ENCODE measurements at regions not wholly inside any gene's neighbourhood (a gene's known extent, or its start where the extent isn't known, plus 50 kb on each side); places are given as distances from the start of the nearest gene placed in this dataset.
"Not testable (repeated sequence)": the region's sequence is repeated elsewhere in the genome, so short reads cannot be mapped to it uniquely, and the experiment has no call there.

DNA sequence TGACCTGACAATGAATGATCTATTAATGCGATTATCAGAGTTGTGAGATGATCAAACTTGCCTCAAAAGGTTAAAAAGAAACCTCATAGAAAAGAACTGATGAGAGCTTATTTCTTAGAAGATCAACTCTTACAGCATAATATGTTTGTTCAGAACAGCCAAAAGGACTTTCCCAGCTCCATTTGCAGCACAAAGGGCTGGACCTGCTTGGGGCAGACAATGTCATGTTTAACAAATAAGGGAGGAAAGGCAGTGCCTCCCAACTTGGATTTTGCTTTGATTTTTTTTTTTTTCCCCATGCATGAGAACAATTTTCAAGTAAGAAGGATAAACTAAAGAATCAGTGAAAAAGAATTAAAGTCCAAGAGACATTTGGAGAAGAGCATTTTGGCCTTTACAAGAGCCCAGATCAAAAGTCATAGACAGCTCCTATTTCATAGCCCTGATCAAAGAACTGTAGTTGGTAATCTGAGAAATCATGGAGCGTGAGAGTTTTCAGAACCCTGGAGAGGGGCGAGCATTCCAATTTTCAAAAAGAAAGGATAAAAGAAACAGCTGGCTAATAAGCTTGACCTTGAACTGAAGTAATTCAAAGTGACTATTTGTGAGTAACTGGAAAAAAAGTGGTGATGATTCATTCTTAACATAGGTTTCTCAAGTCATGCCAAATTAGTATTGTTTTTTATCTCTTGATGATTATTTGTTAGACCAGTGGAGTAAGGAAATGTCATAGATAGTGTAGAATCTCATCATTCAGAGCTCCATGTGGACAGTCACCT, 136.0 kb upstream of the CFAP20DC start:
- no peaks in the 10 kb centered on the region for H3K27me3 ChIP-seq
- H3K4me1 ChIP-seq (ENCODE audit: insufficient read depth): no peaks in the 10 kb centered on the region
- WGBS, 3 donors: 28 to 33% (median 32%) methylated on average over 3 of the region's 3 CpGs
- H3K9me3 ChIP-seq: no peaks in the 10 kb centered on the region
- intact Hi-C loops (cut with DNase I): no loop called here
- H3K36me3 ChIP-seq: no peaks in the 10 kb centered on the region
- TF ChIP-seq, protein P1, sequence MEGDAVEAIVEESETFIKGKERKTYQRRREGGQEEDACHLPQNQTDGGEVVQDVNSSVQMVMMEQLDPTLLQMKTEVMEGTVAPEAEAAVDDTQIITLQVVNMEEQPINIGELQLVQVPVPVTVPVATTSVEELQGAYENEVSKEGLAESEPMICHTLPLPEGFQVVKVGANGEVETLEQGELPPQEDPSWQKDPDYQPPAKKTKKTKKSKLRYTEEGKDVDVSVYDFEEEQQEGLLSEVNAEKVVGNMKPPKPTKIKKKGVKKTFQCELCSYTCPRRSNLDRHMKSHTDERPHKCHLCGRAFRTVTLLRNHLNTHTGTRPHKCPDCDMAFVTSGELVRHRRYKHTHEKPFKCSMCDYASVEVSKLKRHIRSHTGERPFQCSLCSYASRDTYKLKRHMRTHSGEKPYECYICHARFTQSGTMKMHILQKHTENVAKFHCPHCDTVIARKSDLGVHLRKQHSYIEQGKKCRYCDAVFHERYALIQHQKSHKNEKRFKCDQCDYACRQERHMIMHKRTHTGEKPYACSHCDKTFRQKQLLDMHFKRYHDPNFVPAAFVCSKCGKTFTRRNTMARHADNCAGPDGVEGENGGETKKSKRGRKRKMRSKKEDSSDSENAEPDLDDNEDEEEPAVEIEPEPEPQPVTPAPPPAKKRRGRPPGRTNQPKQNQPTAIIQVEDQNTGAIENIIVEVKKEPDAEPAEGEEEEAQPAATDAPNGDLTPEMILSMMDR (IDR thresholded peaks at IDR 0.05): no peak
- TF ChIP-seq EP300 (IDR thresholded peaks at IDR 0.05) (no peak), POLR2A (IDR thresholded peaks at IDR 0.05) (no peak)
- H3K4me3 ChIP-seq: no peak overlapping the region
- no peak overlapping the region for H3K27ac ChIP-seq
- no peak for DNase-seq

DNA sequence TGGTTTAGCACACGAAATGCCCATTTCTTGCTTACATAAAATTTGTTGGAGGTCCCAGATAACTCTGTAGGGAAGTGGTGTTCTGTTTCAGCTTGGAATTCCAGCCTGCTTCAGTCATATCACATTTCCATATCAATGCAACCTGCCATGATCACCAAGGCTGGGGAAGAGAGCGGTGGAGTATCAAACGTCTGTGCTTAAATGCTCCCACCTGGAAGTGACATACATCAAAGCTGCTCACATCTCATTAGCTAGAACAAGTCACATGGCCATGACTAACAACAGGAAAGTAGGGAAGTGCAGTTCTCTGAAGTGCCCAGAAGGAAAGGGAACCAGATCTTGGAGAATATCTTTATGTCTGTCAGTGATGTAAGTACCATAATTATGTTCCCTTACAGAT, 130.2 kb upstream of the CFAP20DC start:
- 67 to 72% (median 70%) methylated on average over 3 of the region's 3 CpGs for WGBS, 3 donors

DNA sequence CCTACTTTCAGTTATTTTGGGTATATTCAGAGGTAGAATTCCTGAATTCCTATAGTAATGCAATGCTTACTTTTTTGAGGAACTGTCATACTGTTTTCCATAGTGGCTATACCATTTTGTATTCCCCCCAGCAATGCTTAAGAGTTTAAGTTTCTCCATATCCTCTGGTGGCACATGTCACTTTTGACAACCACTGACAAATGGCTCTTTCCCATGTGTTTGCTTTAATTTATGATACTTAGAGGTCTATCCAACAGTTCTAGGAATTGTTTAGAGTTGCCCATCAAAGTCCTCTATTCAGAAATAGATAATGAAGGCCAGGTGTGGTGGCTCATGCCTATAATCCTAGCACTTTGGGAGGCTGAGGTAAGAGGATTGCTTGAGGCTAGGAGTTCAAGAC, 128.9 kb upstream of the CFAP20DC start:
- no peak for TF ChIP-seq EP300 (IDR thresholded peaks at IDR 0.05)
- no peak for TF ChIP-seq POLR2A (IDR thresholded peaks at IDR 0.05)
- TF ChIP-seq, protein P1 (IDR thresholded peaks at IDR 0.05): no peak
- intact Hi-C loops (cut with DNase I): no loop called here
- Histone ChIP-seq H3K9me3 (no peaks in the 10 kb centered on the region), H3K4me3 (no peak overlapping the region), H3K4me1 (ENCODE audit: insufficient read depth) (no peaks in the 10 kb centered on the region), H3K36me3 (no peaks in the 10 kb centered on the region), H3K27ac (no peak overlapping the region), H3K27me3 (no peaks in the 10 kb centered on the region)
- DNase-seq: no peak

More for the DNA sequence above, 130.2 kb upstream of the CFAP20DC start:
- Histone ChIP-seq H3K36me3 (no peaks in the 10 kb centered on the region), H3K27ac (no peak overlapping the region), H3K27me3 (no peaks in the 10 kb centered on the region), H3K9me3 (no peaks in the 10 kb centered on the region), H3K4me1 (ENCODE audit: insufficient read depth) (no peaks in the 10 kb centered on the region), H3K4me3 (no peak overlapping the region)
- TF ChIP-seq EP300 (IDR thresholded peaks at IDR 0.05) (no peak), POLR2A (IDR thresholded peaks at IDR 0.05) (no peak)
- TF ChIP-seq, protein P1 (IDR thresholded peaks at IDR 0.05): no peak
- DNase-seq: no peak
- intact Hi-C loops (cut with DNase I): no loop called here

DNA sequence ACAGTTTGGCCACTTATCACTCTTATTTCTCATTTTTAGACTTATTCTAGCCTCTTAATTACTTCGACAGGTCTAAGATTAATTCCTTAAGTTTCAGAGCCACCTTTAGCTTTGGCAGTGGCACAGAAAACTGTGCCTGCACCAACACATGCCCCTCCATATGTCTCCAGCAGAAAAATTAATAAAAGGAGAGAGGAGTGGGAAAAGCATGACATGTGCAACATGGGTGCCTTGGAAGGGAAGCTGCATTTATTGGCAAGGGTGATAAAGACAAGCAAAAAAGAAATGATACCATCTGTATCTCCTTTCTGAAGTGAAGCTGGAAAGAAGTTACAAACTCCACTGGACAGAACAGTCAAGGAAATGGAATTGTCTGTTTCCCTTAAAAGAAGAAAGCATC, 121.7 kb upstream of the CFAP20DC start:
- no peaks in the 10 kb centered on the region for H3K4me1 ChIP-seq (ENCODE audit: insufficient read depth)
- no peak overlapping the region for H3K4me3 ChIP-seq
- H3K9me3 ChIP-seq: no peaks in the 10 kb centered on the region
- no peaks in the 10 kb centered on the region for H3K27me3 ChIP-seq
- no peak overlapping the region for H3K27ac ChIP-seq
- 82 to 93% (median 89%) methylated on average over 1 of the region's 1 CpG for WGBS, 3 donors
- intact Hi-C loops (cut with DNase I): no loop called here
- H3K36me3 ChIP-seq: no peaks in the 10 kb centered on the region
- no peak for DNase-seq
- no peak for TF ChIP-seq POLR2A (IDR thresholded peaks at IDR 0.05)
- TF ChIP-seq, protein P1 (IDR thresholded peaks at IDR 0.05): no peak
- no peak for TF ChIP-seq EP300 (IDR thresholded peaks at IDR 0.05)

DNA sequence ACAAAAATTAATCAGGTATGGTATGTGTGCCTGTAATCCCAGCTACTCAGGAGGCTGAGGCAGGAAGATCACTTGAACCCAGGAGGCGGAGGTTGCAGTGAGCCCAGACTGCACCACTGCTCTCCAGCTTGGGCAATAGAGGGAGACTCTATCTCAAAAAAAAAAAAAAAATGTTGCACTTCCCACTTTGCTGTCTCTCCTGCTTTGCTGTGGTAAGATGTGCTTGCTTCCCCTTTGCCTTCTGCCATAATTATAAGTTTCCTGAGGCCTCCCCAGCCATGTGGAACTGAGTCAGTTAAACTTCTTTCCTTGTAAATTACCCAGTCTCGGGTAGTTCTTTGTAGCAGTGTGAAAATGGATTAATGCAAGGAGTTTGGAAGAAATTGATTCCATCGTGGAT, 120.3 kb upstream of the CFAP20DC start:
- H3K4me3 ChIP-seq; intact Hi-C loops (cut with DNase I); H3K9me3 ChIP-seq; H3K4me1 ChIP-seq (ENCODE audit: insufficient read depth); DNase-seq; H3K36me3 ChIP-seq; H3K27me3 ChIP-seq; H3K27ac ChIP-seq: not testable (repeated sequence)
- 83 to 92% (median 90%) methylated on average over 3 of the region's 3 CpGs for WGBS, 3 donors
